ENCODE measurements at regions not wholly inside any gene's neighbourhood (a gene's known extent, or its start where the extent isn't known, plus 50 kb on each side); places are given as distances from the start of the nearest gene placed in this dataset.
A peak's percentile ranks its signal among the peaks of the same experiment; 100 is the strongest.

- no peak for ATAC-seq
These were observed 139.8 kb upstream of the SPEF2 start for GRCh38 chr5:35477911-35478310.

DNA sequence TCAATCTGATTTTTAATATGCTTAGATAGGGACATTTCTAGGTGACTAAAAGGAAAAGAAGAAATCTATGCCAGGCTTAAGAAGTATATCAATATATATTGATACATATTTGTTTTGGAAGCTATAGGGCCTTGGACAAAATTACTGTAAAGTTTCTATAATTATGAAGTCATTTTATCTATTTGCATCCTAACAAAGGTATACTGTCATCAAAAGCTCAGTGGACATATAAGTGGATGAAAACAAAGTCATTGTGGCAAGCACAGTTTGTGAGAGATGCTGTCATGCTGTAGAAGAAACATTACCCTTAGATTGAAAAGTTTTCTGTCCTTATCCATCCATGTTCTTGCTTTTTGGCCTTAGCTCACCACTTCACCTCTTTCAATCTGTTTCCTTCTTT lies 140.3 kb upstream of the SPEF2 start:
- ATAC-seq: no peak

GRCh38 chr5:35476797-35477196 lies 140.9 kb upstream of the SPEF2 start:
- ATAC-seq: no peak

GRCh38 chr5:35476036-35476435 lies 141.6 kb upstream of the SPEF2 start:
- no peak for ATAC-seq

GRCh38 chr5:35473589-35473988 lies 144.1 kb upstream of the SPEF2 start:
- ATAC-seq: no peak

GRCh38 chr5:35470866-35471265 lies 146.8 kb upstream of the SPEF2 start:
- no peak for ATAC-seq

- no peak for ATAC-seq
These were observed 148.9 kb upstream of the SPEF2 start for GRCh38 chr5:35468811-35469210.

DNA sequence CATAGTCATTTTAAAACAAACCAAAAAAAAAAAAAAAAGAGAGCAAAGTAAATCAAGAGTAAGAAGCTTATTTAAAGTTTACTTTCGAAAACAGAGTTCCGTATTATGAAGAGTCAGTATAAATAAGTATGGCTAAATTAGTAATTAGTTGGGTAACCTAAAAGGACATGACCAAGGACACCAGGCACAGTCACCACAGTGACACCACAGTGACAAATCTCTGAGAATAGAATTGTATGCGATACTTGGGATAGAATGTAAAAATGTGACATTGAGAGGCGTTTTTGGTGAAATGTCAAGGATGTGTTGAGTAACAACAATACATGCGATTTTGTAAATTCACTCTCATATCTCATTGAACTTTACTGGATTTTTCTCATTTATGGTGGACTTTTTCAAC lies 150.9 kb upstream of the SPEF2 start:
- no peak for ATAC-seq

DNA sequence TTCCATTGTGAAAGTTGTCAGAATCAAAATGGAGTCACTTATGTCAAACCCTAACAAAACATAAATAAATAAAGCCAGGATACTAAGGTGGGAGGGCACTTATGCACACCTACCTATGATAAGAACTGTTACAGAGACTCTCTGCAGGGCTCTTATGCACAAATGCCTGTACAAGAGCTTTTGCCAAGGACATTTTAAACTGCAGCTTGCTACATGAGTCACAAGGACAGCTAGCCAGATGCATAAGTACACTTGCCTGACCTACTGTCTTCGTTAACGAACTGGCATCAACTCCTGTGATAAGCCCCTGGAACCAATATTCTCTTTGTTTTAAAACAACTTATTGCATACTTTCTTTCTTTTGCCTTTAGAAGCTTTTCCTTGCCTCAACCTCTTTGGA lies 152.9 kb upstream of the SPEF2 start:
- ATAC-seq: no peak

- no peak for ATAC-seq
These were observed 156.1 kb upstream of the SPEF2 start for GRCh38 chr5:35461530-35461929.

DNA sequence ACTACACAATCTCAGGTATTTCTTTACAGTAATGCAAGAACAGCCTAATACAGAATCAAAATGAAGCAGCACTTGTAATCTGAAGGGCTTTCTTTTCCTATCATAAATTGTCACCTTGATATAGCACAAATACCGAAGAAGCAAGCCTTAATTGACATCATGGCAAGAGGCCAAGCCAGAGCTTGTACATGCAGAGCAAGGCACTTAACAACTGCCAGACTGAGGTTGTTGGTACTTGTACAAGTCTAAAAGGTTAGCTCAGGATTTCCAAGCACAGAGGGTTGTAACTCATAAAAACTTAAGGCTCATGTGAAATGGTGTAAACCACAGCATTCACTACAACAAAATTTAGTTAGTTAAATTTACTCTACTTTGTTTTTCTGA lies 158.8 kb upstream of the SPEF2 start:
- no peak for ATAC-seq

DNA sequence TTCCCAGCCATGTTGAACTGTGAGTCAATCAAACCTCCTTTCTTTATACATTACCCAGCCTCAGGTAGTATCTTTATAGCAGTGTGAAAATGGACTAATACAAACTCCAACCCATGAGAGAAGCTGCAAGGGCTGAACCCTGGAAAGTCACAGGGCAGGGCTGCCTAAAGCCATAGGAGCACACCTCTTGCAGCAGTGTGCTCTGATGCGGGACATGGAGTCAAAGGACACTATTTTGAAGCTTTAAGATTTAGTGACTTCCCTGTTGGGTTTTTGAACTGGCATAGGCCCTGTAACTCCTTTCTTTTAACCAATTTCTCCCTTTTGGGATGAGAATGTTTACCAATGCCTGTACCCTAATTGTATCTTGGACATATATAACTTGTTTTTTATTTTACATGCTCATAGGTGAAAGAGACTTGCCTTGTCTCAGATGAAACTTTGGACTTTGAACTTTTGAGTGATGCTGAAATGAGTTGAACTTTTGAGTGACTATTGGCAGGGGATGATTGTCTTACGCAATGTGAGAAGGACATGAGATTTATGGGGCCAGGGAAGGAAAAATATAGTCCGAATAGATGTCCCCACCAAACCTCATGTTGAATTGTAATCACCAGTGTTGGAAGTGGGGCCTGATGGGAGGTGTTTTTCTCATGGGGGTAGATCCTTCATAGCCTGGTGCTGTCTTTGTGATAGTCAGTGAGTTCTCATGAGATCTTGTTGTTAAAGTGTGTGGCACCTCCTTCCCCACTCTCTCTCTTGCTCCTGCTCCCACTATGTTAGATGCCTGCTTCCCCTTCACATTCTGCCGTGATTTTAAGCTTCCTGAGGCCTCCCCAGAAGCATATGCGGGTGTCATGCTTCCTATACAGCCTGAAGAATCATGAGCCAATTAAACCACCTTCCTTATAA lies 159.5 kb upstream of the SPEF2 start:
- no peak for ATAC-seq

GRCh38 chr5:35456506-35456905 lies 161.2 kb upstream of the SPEF2 start:
- no peak for ATAC-seq

DNA sequence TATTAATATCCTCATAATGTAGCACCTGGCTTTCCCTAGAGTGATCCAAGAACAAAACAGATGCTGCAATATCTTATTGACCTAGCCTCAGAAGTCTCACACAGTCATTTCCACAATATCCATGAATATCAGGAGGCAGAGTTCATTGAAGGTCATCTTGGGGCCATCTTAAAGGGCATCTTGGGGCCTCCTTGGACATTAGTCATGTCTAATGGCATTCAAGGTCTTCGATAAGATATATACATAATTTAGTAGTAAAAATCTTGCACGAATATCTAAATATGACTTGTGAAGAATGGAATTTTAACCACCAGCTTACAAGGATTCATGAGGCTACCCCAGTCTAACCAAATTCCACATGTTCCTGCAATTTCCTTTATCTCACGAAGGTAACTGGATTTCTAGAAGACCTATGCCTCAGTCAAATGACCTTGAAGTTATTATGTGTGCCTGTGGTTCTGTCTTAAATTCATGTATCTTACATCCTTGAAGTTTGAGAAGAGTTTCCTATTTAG lies 163.6 kb upstream of the SPEF2 start:
- peak in 1 of 2 donors; percentile 17 for ATAC-seq

GRCh38 chr5:35443803-35444595 lies 173.7 kb upstream of the SPEF2 start:
- ATAC-seq: no peak

DNA sequence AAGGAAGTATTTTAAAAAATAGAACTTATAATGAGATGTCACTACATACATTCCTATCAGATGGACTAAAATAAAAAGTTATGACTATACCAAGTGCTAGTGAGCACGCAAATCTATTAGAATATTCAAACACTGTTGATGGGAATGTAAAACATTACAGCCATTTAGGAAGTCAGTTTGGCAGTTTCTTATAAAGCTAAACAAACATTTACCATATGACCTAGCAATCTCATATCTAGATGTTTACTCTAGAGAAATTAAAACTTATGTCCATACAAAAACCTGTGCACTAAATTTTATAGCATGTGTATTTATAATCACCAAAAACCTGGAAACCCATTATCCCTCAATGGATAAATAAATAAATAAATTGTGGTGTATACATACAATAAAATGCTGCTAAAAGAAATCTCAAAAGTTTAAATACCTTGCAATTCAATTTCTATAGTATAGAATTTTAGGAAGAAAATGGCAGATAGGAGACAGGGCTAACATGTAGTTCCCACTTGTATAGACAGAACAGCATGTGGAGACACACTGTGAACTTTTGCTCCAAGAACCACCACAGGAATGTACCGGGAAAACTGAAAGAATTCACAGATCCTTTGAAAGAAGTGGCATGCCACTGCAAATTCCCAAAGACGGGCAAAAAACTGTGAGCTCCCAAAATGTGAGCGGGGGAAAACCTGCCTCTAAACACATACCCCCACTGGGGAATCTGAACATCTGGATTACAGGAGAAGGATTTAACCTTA lies 174.6 kb upstream of the SPEF2 start:
- no peak for ATAC-seq

GRCh38 chr5:35440409-35440808 lies 177.3 kb upstream of the SPEF2 start:
- no peak for ATAC-seq

DNA sequence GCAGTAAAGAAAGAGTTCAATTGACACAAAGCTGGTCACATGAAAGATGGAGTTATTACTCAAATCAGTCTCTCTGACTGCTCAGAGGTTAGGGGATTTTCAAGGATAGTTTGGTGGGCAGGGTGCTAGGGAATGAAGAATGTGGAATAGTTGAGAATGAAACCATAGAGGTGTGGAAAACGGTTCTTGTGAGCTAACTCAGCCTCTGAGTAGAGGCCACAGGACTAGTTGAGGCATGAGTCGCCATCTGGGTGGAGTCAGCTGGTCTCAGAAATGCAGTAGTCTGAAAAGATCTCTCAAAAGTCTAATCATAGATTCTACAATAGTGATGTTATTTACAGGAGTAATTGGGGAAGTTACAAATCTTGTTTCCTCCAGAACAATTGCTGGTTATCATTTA lies 178.9 kb upstream of the SPEF2 start:
- no peak for ATAC-seq

- ATAC-seq: no peak
These were observed 179.4 kb upstream of the SPEF2 start for GRCh38 chr5:35438288-35438687.

GRCh38 chr5:35436400-35437057 lies 181.1 kb upstream of the SPEF2 start:
- no peak for ATAC-seq

GRCh38 chr5:35430381-35431162 lies 187.1 kb upstream of the SPEF2 start:
- ATAC-seq: no peak

GRCh38 chr5:35420200-35420599 lies 189.9 kb upstream of the PRLR start:
- ATAC-seq: no peak

Data from activated CD4-positive, CD25-positive, alpha-beta regulatory T cell treated with anti-CD3 and anti-CD28 coated beads, Interleukin-2, amount 50 U/mL, for 24 hours (primary cell).